Naive B cell (primary cell): ENCODE measurements at regions not wholly inside any gene's neighbourhood (a gene's known extent, or its start where the extent isn't known, plus 50 kb on each side); places are given as distances from the start of the nearest gene placed in this dataset.
A peak's percentile ranks its signal among the peaks of the same experiment; 100 is the strongest.

ENCODE experiments used
- ATAC-seq, 2 donors: fragments of 150-1000 bp; cut with Tn5 transposase; 2 replicates each; pipeline ENCODE4 v1.10.0; 2021; ENCODE audit warnings: low read depth in 2 of 2, mild to moderate bottlenecking in 2 of 2, moderate library complexity in 2 of 2
- DNase-seq: peaks from one replicate; pipeline ENCODE4 v3.0.0; 2022
- H3K27ac Mint-ChIP-seq, 6 donors: one replicate each; pipeline ENCODE4 v1.8.0; 2020 to 2022; ENCODE audit warnings: mild to moderate bottlenecking in 6 of 6, mixed read lengths in 6 of 6, moderate library complexity in 5 of 6, inconsistent platforms in 2 of 6
- H3K27me3 Mint-ChIP-seq, 3 donors: one replicate each; pipeline ENCODE4 v1.8.0; 2021 to 2022; ENCODE audit warnings: mixed read lengths in 3 of 3, mild to moderate bottlenecking in 1 of 3
- H3K36me3 Mint-ChIP-seq, 2 donors: one replicate each; pipeline ENCODE4 v1.8.0; 2020 to 2022; ENCODE audit warnings: mixed read lengths in 2 of 2, inconsistent platforms in 1 of 2, mild to moderate bottlenecking in 1 of 2
- H3K4me1 Mint-ChIP-seq, 3 donors: one replicate each; pipeline ENCODE4 v1.8.0; 2020 to 2022; ENCODE audit warnings: mixed read lengths in 3 of 3, inconsistent platforms in 1 of 3, mild to moderate bottlenecking in 1 of 3, moderate library complexity in 1 of 3
- H3K4me3 Mint-ChIP-seq, 8 donors: one replicate each; pipeline ENCODE4 v1.8.0; 2020 to 2022; ENCODE audit warnings: mild to moderate bottlenecking in 8 of 8, mixed read lengths in 8 of 8, moderate library complexity in 8 of 8, inconsistent platforms in 2 of 8
- H3K9me3 Mint-ChIP-seq, 7 donors: one replicate each; pipeline ENCODE4 v1.8.0; 2020 to 2022; ENCODE audit warnings: mixed read lengths in 7 of 7, mild to moderate bottlenecking in 5 of 7, inconsistent platforms in 2 of 7, moderate library complexity in 1 of 7

- Mint-ChIP-seq H3K27ac (peak overlapping the region in 1 of 6 donors; percentile 80), H3K4me1 (no peaks in the 10 kb centered on the region)
- ATAC-seq = no peak
Measured at GRCh38 chr21:16620786-16621320, 891.1 kb downstream of the USP25 start.

GRCh38 chr21:16624479-16625118 is 888.2 kb upstream of the CXADR start:
- H3K4me3 Mint-ChIP-seq = no peak overlapping the region
- no peaks in the 10 kb centered on the region for H3K27me3 Mint-ChIP-seq
- H3K4me1 Mint-ChIP-seq = no peaks in the 10 kb centered on the region
- no peak for DNase-seq
- H3K9me3 Mint-ChIP-seq = peaks cover 0 to 5% (median 0%) of the 10 kb centered on the region in 7 donors
- peaks cover 0 to 2% of the 10 kb centered on the region in 2 donors for H3K36me3 Mint-ChIP-seq
- no peak overlapping the region for H3K27ac Mint-ChIP-seq
- no peak for ATAC-seq

More at GRCh38 chr21:16620786-16621320, 891.1 kb downstream of the USP25 start:
- no peak for DNase-seq
- Mint-ChIP-seq H3K4me3 (no peak overlapping the region), H3K9me3 (peaks cover 0 to 11% (median 6%) of the 10 kb centered on the region in 7 donors), H3K27me3 (no peaks in the 10 kb centered on the region), H3K36me3 (peaks cover 0 to 8% of the 10 kb centered on the region in 2 donors)

GRCh38 chr21:16625491-16625890 is 887.4 kb upstream of the CXADR start:
- ATAC-seq (no peak), DNase-seq (no peak)
- H3K4me3 Mint-ChIP-seq = no peak overlapping the region
- H3K9me3 Mint-ChIP-seq = peaks cover 0 to 2% (median 0%) of the 10 kb centered on the region in 7 donors
- H3K36me3 Mint-ChIP-seq = no peaks in the 10 kb centered on the region
- H3K27me3 Mint-ChIP-seq = no peaks in the 10 kb centered on the region
- no peak overlapping the region for H3K27ac Mint-ChIP-seq
- no peaks in the 10 kb centered on the region for H3K4me1 Mint-ChIP-seq

DNA sequence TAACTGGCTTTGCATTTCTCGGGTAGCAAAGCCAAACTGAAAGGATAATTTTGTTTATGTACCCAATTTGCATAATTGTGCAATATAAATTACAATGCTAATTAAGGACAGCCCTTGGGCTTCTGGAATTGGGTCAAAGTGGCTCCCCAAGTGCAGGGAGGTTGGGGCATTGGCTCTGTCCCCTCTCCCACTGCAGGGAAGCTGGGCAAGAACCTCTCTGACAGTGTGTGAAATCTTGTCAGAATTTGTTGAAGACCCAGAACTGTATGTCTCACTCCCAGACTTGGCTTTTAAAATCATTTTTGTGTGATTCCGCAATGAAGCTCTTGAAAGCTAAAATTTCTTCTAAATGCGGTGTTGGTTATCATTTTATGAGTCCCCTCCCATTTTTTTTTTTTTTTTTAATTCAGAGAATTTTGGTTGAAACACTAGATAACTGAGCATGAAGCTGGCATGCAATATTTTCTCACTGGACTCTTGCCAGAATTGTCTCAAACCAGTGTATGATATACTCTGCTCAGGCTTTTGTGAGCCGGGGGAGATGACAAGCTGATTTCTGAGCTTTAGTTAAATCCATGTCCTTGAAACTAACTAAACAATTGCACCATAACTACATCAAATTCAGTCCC is 878.9 kb upstream of the CXADR start:
- H3K4me3 Mint-ChIP-seq = no peak overlapping the region
- ATAC-seq = no peak

DNA sequence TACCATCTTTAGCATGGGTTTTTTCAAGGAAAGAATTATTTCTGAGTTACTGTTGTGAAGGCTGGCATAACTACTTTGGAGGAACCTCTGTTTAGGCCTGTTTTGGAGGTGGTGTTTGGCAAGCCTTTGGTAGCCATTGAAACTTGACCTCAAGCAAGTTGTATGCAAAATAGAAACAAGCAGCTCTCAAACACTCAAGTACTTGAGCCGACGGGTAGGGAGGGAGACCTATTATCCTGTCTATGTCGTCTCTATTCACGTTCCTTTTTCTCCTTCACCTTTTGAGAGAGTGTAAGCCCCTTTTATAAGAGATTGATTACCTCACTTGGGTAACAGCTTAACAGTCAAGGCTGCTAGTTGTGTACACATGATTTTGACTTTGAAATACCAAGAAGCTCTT is 878.3 kb upstream of the CXADR start:
- H3K4me1 Mint-ChIP-seq = no peaks in the 10 kb centered on the region
- DNase-seq = no peak
- H3K27ac Mint-ChIP-seq = no peak overlapping the region
- no peak for ATAC-seq
- H3K27me3 Mint-ChIP-seq = no peaks in the 10 kb centered on the region
- H3K4me3 Mint-ChIP-seq = no peak overlapping the region
- H3K9me3 Mint-ChIP-seq = peaks cover 0 to 10% (median 5%) of the 10 kb centered on the region in 7 donors
- no peaks in the 10 kb centered on the region for H3K36me3 Mint-ChIP-seq

More for the DNA sequence above, 878.9 kb upstream of the CXADR start:
- no peaks in the 10 kb centered on the region for H3K27me3 Mint-ChIP-seq
- no peaks in the 10 kb centered on the region for H3K36me3 Mint-ChIP-seq
- no peak overlapping the region for H3K27ac Mint-ChIP-seq
- DNase-seq = no peak
- H3K4me1 Mint-ChIP-seq = no peaks in the 10 kb centered on the region
- peaks cover 0 to 9% (median 4%) of the 10 kb centered on the region in 7 donors for H3K9me3 Mint-ChIP-seq

DNA sequence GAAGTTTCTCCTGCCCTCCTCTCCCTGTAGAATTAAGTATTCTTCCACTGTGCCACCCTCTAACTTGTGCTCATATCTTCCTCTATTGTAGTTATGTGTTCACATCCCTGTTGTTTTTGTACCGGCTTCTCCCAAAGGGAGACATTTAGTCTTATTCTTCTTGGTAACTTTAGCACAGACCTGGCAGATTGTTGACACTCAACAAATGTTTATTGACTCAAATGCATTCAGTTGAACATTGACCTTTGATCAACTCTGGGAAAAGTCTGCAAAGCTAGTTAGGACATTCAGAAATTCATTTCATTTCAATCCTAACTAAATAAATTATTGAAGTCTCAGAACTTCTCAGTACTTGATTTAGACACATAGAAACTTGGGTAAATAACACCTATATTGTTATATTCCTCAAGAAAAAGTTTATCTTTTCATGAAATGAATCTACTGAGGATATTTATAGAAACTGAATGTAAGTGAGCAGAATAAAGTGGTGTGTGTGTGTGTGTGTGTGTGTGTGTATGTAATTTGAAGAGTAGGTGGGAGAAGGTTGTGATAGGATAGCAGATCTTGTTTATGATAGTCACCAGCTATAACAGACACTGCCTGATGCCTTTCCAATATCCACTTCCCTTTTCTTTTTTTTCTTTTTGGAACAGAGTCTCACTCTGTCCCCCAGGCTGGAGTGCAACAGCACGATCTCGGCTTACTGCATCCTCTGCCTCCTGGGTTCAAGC is 872.4 kb upstream of the CXADR start:
- Mint-ChIP-seq H3K4me3 (no peak overlapping the region), H3K36me3 (no peaks in the 10 kb centered on the region)
- no peak for ATAC-seq

DNA sequence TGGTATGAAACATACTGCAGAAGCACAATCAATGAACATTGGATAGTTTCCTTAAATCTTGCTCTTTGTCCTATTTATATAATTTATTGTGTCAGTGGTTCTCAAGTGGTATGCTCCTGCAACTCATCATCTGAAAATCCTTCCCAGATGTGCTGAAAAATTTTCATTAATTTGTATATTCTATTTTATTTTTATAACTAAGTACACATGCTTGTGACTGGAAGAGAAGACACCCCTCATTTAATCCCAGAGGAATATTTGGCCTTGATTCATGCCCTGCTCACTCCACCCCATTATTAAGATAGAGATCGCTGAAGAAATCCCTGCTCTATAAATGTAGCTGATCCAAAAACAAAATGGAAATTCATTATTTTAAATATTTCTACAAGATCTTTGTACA is 870.5 kb upstream of the CXADR start:
- Mint-ChIP-seq H3K4me1 (no peaks in the 10 kb centered on the region), H3K27me3 (no peaks in the 10 kb centered on the region)

More for the DNA sequence above, 872.4 kb upstream of the CXADR start:
- DNase-seq = no peak
- no peaks in the 10 kb centered on the region for H3K27me3 Mint-ChIP-seq
- H3K4me1 Mint-ChIP-seq = no peaks in the 10 kb centered on the region
- no peak overlapping the region for H3K27ac Mint-ChIP-seq
- peaks cover 0 to 13% (median 2%) of the 10 kb centered on the region in 7 donors for H3K9me3 Mint-ChIP-seq

GRCh38 chr21:16644685-16645084 is 868.2 kb upstream of the CXADR start:
- H3K4me3 Mint-ChIP-seq = no peak overlapping the region
- no peak for ATAC-seq
- no peaks in the 10 kb centered on the region for H3K27me3 Mint-ChIP-seq
- H3K36me3 Mint-ChIP-seq = no peaks in the 10 kb centered on the region
- DNase-seq = no peak
- H3K9me3 Mint-ChIP-seq = peaks cover 0 to 5% (median 2%) of the 10 kb centered on the region in 7 donors
- no peaks in the 10 kb centered on the region for H3K4me1 Mint-ChIP-seq
- H3K27ac Mint-ChIP-seq = no peak overlapping the region

More for the DNA sequence above, 870.5 kb upstream of the CXADR start:
- Mint-ChIP-seq H3K27ac (no peak overlapping the region), H3K4me3 (no peak overlapping the region), H3K36me3 (no peaks in the 10 kb centered on the region), H3K9me3 (peaks cover 0 to 9% (median 3%) of the 10 kb centered on the region in 7 donors)
- DNase-seq = no peak
- ATAC-seq = no peak

DNA sequence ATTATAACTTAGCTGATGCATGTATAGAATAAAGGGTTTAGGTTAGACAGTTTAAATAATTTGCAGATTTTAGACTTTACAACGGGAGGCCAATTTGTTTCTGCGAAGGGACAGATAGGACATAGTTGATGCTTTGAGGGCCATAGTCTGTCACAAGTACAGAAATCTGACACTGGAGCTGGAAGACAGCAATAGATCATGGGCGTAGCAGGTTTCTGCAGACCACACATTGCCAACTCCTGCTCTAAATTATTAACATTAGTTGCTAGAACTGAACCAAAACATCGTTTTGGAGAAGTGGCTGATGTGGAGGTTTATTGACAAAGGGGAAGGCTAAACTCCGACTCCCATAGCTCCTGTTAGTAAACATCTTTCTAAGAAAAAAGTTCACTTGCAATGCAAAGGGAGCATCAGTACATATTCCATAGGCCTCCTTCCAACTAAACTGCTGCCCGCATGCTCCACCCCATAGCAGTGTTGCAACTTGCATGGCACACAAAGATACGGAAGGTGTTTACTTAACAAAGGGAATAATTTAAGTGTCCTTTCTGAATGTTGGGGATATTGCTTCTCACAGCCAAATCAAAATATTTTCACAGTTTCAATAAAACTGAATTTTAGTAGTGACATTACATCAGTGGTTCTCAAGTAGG is 862.0 kb upstream of the CXADR start:
- H3K27me3 Mint-ChIP-seq = no peaks in the 10 kb centered on the region
- peaks cover 0 to 7% (median 3%) of the 10 kb centered on the region in 7 donors for H3K9me3 Mint-ChIP-seq
- DNase-seq = no peak
- H3K27ac Mint-ChIP-seq = no peak overlapping the region
- H3K4me3 Mint-ChIP-seq = no peak overlapping the region
- no peak for ATAC-seq
- H3K36me3 Mint-ChIP-seq = no peaks in the 10 kb centered on the region
- no peaks in the 10 kb centered on the region for H3K4me1 Mint-ChIP-seq

DNA sequence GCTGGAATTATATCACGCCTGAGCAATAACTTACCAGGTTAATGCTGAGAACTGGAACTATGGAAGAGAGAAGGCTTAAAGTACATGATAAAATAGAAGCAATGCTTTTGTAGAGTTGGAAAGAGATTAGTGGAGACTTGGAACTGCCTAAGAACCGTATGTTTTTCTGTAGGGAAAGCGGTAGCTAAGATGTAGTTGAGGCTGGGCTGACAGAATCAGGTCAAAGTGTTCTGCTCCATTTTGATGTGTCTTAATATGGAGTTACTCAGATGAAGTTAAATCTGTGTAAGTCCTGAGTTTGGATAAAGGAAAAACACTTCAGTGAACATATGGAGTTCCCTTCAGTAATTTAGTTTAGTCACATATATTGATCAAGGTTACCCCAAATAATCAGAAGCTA is 860.9 kb upstream of the CXADR start:
- Mint-ChIP-seq H3K4me3 (no peak overlapping the region), H3K4me1 (no peaks in the 10 kb centered on the region), H3K9me3 (peaks cover 0 to 5% (median 4%) of the 10 kb centered on the region in 7 donors), H3K27me3 (no peaks in the 10 kb centered on the region), H3K36me3 (no peaks in the 10 kb centered on the region), H3K27ac (no peak overlapping the region)
- DNase-seq (no peak), ATAC-seq (no peak)

- ATAC-seq = no peak
- no peak overlapping the region for H3K4me3 Mint-ChIP-seq
- H3K27me3 Mint-ChIP-seq = no peaks in the 10 kb centered on the region
- DNase-seq = no peak
- no peak overlapping the region for H3K27ac Mint-ChIP-seq
- H3K36me3 Mint-ChIP-seq = no peaks in the 10 kb centered on the region
- H3K9me3 Mint-ChIP-seq = peaks cover 0 to 2% (median 0%) of the 10 kb centered on the region in 7 donors
- H3K4me1 Mint-ChIP-seq = no peaks in the 10 kb centered on the region
Measured at GRCh38 chr21:16663436-16663835, 849.4 kb upstream of the CXADR start.

DNA sequence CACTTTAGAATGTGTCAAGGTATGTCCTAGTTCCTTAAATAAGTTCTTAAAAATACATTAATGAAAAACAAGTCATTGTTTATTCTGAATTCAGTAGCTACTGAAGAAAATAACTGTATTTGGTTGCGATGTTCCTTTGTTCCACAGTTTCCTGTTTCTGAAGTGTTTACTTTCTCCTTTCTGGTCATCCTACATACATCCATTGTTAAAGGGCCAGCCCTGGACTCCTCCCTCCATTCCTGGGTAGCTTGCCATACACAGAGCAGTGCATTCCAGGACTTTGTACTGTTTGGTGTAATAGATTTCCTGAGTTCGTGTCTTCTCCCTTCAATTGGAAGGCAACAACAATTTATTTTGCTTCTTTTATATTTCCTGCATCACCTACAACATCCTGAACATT is 845.4 kb upstream of the CXADR start:
- Mint-ChIP-seq H3K27me3 (no peaks in the 10 kb centered on the region), H3K36me3 (no peaks in the 10 kb centered on the region), H3K4me3 (no peak overlapping the region), H3K27ac (no peak overlapping the region), H3K9me3 (peaks cover 0 to 5% (median 0%) of the 10 kb centered on the region in 7 donors), H3K4me1 (no peaks in the 10 kb centered on the region)
- ATAC-seq (no peak), DNase-seq (no peak)

- H3K4me3 Mint-ChIP-seq = no peak overlapping the region
- H3K27me3 Mint-ChIP-seq = no peaks in the 10 kb centered on the region
- H3K9me3 Mint-ChIP-seq = peaks cover 0 to 10% (median 0%) of the 10 kb centered on the region in 7 donors
- no peaks in the 10 kb centered on the region for H3K36me3 Mint-ChIP-seq
- no peak for DNase-seq
- no peak for ATAC-seq
- H3K27ac Mint-ChIP-seq = no peak overlapping the region
- H3K4me1 Mint-ChIP-seq = no peaks in the 10 kb centered on the region
Measured at GRCh38 chr21:16674949-16675348, 837.9 kb upstream of the CXADR start.
